PFSK-1 (cell line): ENCODE measurements at regions not wholly inside any gene's neighbourhood (a gene's known extent, or its start where the extent isn't known, plus 50 kb on each side); places are given as distances from the start of the nearest gene placed in this dataset.

Experiments
- POLR2AphosphoS5 ChIP-seq: IDR thresholded peaks from 2 replicates; pipeline ENCODE4 v1.6.1; 2012; ENCODE audit warnings: low read depth, mild to moderate bottlenecking, control low read depth, low read length, moderate library complexity
- TAF1 ChIP-seq: IDR thresholded peaks from 2 replicates; pipeline ENCODE4 v1.6.1; 2012; ENCODE audit warnings: low read length, control low read depth, borderline replicate concordance; ENCODE audit not compliant: insufficient read depth

DNA sequence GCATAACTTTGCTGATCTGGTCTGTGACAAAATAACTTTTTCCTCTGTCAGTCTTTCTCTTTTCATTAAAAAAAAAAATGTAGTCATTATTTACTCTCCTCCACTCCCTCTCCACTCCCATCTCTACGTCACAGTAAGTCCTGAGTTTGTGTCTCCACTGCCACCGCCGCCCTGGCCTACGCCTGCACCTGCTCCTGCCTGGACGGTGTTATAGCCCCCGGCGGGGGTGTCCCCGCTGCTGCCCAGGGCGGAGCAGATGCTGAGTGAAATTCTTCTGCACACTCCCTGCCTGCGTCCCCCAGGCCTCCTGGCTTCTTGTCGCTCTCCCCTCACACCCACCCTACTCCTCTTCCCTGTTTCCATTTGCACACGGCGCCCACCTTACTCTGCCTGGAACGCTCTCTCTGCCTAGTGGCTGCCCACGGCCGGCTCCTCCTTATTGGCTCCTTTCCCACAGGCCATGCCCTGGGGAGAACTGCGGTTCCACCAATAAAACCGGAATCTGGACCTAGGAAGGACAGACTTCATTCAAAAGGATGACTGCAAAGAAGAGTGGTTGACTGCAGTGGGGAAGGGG lies 55.2 kb upstream of the C1orf174 start:
- no peak for TF ChIP-seq POLR2AphosphoS5
- TF ChIP-seq TAF1, result no peak
